ENCODE measurements at regions not wholly inside any gene's neighbourhood (a gene's known extent, or its start where the extent isn't known, plus 50 kb on each side); places are given as distances from the start of the nearest gene placed in this dataset.

DNA sequence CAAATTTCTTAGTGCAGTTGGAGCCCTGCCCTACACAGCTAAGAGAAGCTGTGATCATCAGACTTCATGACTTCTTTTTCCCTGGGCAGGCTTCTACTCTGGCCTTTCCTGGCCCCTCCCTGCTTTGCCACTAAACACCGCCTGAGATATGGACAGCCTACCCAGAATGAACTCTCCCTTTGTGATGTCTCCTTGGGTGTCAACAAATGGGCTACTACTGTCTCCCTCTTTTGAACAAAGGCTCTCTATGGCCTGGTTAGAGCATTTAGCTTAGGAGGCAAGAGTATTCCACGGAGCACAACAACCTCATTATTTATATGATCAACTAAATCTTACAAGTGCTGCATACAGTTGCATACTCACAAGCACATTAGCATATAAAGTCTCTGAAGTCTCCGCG lies 127.6 kb upstream of the HCCS start:
- WGBS, 2 donors: 76 to 97% methylated on average over 4 of the region's 4 CpGs
- TF ChIP-seq, protein P1, sequence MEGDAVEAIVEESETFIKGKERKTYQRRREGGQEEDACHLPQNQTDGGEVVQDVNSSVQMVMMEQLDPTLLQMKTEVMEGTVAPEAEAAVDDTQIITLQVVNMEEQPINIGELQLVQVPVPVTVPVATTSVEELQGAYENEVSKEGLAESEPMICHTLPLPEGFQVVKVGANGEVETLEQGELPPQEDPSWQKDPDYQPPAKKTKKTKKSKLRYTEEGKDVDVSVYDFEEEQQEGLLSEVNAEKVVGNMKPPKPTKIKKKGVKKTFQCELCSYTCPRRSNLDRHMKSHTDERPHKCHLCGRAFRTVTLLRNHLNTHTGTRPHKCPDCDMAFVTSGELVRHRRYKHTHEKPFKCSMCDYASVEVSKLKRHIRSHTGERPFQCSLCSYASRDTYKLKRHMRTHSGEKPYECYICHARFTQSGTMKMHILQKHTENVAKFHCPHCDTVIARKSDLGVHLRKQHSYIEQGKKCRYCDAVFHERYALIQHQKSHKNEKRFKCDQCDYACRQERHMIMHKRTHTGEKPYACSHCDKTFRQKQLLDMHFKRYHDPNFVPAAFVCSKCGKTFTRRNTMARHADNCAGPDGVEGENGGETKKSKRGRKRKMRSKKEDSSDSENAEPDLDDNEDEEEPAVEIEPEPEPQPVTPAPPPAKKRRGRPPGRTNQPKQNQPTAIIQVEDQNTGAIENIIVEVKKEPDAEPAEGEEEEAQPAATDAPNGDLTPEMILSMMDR (IDR thresholded peaks at IDR 0.05): no peak
- Histone ChIP-seq H3K27me3 (no peaks in the 10 kb centered on the region), H3K27ac (no peak overlapping the region), H3K4me1 (no peaks in the 10 kb centered on the region), H3K36me3 (no peaks in the 10 kb centered on the region), H3K4me3 (no peak overlapping the region), H3K9me3 (no peaks in the 10 kb centered on the region)
- no peak for ATAC-seq
- intact Hi-C loops (cut with DNase I): no loop called here
- DNase-seq: no peak
- FAIRE-seq: no peak

DNA sequence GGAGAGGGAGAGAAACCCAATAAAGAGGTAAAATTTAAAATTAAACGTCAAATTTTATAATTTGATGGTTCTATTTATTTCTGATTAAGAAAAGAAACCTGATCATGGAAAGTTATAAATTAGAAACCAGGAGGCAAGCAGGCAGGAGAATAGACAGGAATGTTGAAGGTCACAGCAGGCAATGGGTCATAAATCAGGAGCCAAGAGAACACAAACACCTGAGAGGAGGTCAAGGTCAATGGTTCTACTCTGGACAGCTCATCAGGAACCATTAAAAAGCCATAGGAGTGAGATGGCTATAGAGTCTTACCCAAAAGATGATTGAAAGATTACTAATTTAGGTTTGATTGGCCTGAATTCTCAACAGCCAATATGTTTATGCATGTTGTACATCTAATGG lies 126.9 kb upstream of the HCCS start:
- no peak overlapping the region for H3K27ac ChIP-seq
- no peaks in the 10 kb centered on the region for H3K4me1 ChIP-seq
- no peak for DNase-seq
- H3K9me3 ChIP-seq: no peaks in the 10 kb centered on the region
- no peaks in the 10 kb centered on the region for H3K36me3 ChIP-seq
- intact Hi-C loops (cut with DNase I): no loop called here
- TF ChIP-seq, protein P1 (IDR thresholded peaks at IDR 0.05): no peak
- H3K4me3 ChIP-seq: no peak overlapping the region
- 71 to 84% methylated on average over 1 of the region's 1 CpG for WGBS, 2 donors
- no peak for ATAC-seq
- no peak for FAIRE-seq
- H3K27me3 ChIP-seq: no peaks in the 10 kb centered on the region

DNA sequence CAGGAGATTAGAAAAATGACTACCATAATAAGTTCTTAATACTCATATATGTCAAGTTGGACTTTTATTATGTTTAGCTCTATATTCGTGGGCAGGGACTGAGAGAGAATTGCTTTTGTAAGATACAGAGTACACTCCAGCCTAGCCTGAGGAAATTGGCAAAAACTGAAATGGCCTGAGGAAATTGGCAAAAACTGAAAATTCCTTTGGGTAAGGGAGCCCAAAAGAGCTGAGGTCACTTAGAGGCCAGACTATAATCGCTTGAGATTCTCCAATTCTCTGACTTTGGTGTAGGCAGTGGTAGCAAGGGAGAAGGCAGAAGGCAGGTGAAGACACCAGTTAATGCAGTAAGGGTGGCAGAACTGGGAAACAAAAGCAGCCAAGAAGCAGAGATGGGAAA lies 124.5 kb upstream of the HCCS start:
- FAIRE-seq: no peak
- whole genome bisulfite sequencing, 2 donors: 59 to 82% methylated on average over 2 of the region's 2 CpGs
- intact Hi-C loops (cut with DNase I): no loop called here

DNA sequence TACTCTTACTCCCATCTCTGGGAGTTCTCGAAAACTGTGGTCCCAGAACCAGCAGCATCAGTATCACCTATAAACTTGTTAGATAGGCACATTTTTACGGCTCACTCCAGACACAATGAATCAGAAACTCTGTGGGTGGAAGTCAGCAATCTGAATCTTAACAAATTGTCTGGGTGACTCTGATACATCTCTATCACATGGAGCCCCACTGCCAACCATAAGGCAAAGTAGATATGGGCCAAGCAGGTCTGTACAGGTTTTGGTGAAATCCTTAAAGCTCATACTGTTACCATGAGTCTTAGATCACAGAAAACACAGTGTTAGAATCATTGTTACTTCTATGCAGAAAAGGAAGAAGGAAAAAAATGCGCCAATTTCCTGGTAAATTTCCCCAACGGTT lies 122.5 kb upstream of the HCCS start:
- H3K4me3 ChIP-seq: no peak overlapping the region
- no peaks in the 10 kb centered on the region for H3K36me3 ChIP-seq
- ATAC-seq (no peak), DNase-seq (no peak), FAIRE-seq (no peak)
- no peaks in the 10 kb centered on the region for H3K27me3 ChIP-seq
- intact Hi-C loops (cut with DNase I): no loop called here
- TF ChIP-seq, protein P1 (IDR thresholded peaks at IDR 0.05): no peak
- H3K4me1 ChIP-seq: no peaks in the 10 kb centered on the region
- no peaks in the 10 kb centered on the region for H3K9me3 ChIP-seq
- 81 to 100% methylated on average over 4 of the region's 4 CpGs for WGBS, 2 donors
- H3K27ac ChIP-seq: no peak overlapping the region

More for the DNA sequence above, 124.5 kb upstream of the HCCS start:
- no peak overlapping the region for H3K27ac ChIP-seq
- DNase-seq (no peak), ATAC-seq (no peak)
- no peak overlapping the region for H3K4me3 ChIP-seq
- H3K36me3 ChIP-seq: no peaks in the 10 kb centered on the region
- no peaks in the 10 kb centered on the region for H3K27me3 ChIP-seq
- TF ChIP-seq, protein P1 (IDR thresholded peaks at IDR 0.05): no peak
- no peaks in the 10 kb centered on the region for H3K4me1 ChIP-seq
- H3K9me3 ChIP-seq: no peaks in the 10 kb centered on the region

DNA sequence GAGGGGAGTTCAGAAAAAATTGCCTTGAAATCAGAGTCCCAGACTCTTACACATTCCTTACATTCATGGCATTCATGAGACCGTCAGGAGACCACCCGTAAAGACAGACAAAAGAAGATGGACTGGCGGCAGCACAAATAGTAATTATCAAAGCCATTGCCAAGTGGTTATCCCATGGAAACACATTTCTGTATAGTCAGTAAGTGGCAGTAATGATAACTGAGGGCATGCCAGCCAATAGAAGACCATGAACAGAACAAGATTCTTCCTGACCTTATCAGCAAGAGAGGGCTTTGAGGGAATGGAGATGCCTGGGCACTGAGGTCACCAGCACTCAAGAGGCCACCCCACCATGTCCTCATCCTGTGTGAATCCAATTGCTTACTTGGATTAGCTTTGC lies 121.7 kb upstream of the HCCS start:
- H3K9me3 ChIP-seq: no peaks in the 10 kb centered on the region
- ATAC-seq: no peak
- no peak overlapping the region for H3K27ac ChIP-seq
- TF ChIP-seq, protein P1 (IDR thresholded peaks at IDR 0.05): no peak
- H3K27me3 ChIP-seq: no peaks in the 10 kb centered on the region
- DNase-seq: no peak
- H3K4me1 ChIP-seq: no peaks in the 10 kb centered on the region
- no peak for FAIRE-seq
- intact Hi-C loops (cut with DNase I): no loop called here
- no peak overlapping the region for H3K4me3 ChIP-seq
- H3K36me3 ChIP-seq: no peaks in the 10 kb centered on the region
- WGBS, 2 donors: 62 to 64% methylated on average over 3 of the region's 3 CpGs
